ENCODE measurements at regions not wholly inside any gene's neighbourhood (a gene's known extent, or its start where the extent isn't known, plus 50 kb on each side); places are given as distances from the start of the nearest gene placed in this dataset.

GRCh38 chr7:117929237-117929636, 56.0 kb upstream of the CTTNBP2 start:
- Histone ChIP-seq H3K4me1 (ENCODE audit: control insufficient read depth, low read depth, low read length) (no peaks in the 10 kb centered on the region), H3K9ac (ENCODE audit: low read length) (no peak overlapping the region), H4K5ac (ENCODE audit: low read length) (no peak overlapping the region), H2BK15ac (replicated peaks; ENCODE audit: low read depth) (no peak overlapping the region), H3K18ac (ENCODE audit: low read length) (no peak overlapping the region), H3K36me3 (ENCODE audit: control insufficient read depth, insufficient read depth, low read length) (no peaks in the 10 kb centered on the region), H3K27ac (ENCODE audit: low read depth, low read length) (no peak overlapping the region), H4K8ac (ENCODE audit: low read depth, low read length) (no peak overlapping the region), H3K56ac (ENCODE audit: low read length) (no peak overlapping the region), H2BK5ac (ENCODE audit: low read length) (no peak overlapping the region), H3K79me1 (ENCODE audit: low read length) (no peaks in the 10 kb centered on the region), H3K4me2 (ENCODE audit: low read length) (no peak overlapping the region), H3K23ac (ENCODE audit: low read length) (no peak overlapping the region), H3K4ac (ENCODE audit: low read depth, low read length) (no peak overlapping the region), H2AK5ac (ENCODE audit: low read length) (no peak overlapping the region), H3K79me2 (ENCODE audit: control insufficient read depth, insufficient read depth, low read length) (no peaks in the 10 kb centered on the region), H2BK120ac (ENCODE audit: low read depth, low read length) (no peak overlapping the region), H3K4me3 (ENCODE audit: low read length) (no peak overlapping the region), H3K27me3 (ENCODE audit: insufficient read depth, low read length, poor library complexity) (no peaks in the 10 kb centered on the region)
- no peak for DNase-seq

DNA sequence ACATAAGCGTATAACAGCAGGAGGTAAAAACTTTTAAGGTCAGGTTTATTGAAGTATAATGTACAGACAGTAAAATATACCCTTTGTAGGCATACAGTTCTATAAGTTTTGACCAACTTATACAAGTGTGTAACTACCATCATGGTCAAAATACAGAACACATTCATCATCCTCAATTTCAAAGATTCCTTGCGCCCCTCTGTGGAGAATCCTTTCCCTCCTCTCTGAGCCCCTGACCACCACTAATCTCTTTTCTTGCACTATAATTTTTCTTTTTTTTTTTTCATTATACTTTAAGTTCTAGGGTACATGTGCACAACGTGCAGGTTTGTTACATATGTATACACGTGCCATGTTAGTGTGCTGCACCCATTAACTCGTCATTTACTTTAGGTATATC, 58.1 kb upstream of the CTTNBP2 start:
- Histone ChIP-seq H3K27ac (ENCODE audit: low read depth, low read length) (no peak overlapping the region), H3K27me3 (ENCODE audit: insufficient read depth, low read length, poor library complexity) (no peaks in the 10 kb centered on the region), H3K4me2 (ENCODE audit: low read length) (no peak overlapping the region), H3K4me1 (ENCODE audit: control insufficient read depth, low read depth, low read length) (no peaks in the 10 kb centered on the region), H3K9ac (ENCODE audit: low read length) (no peak overlapping the region), H2BK120ac (ENCODE audit: low read depth, low read length) (no peak overlapping the region), H3K79me1 (ENCODE audit: low read length) (no peaks in the 10 kb centered on the region), H2BK5ac (ENCODE audit: low read length) (no peak overlapping the region), H3K4me3 (ENCODE audit: low read length) (no peak overlapping the region), H3K36me3 (ENCODE audit: control insufficient read depth, insufficient read depth, low read length) (no peaks in the 10 kb centered on the region), H4K5ac (ENCODE audit: low read length) (no peak overlapping the region), H3K23ac (ENCODE audit: low read length) (no peak overlapping the region), H3K4ac (ENCODE audit: low read depth, low read length) (no peak overlapping the region), H4K8ac (ENCODE audit: low read depth, low read length) (no peak overlapping the region), H2BK15ac (replicated peaks; ENCODE audit: low read depth) (no peak overlapping the region), H3K79me2 (ENCODE audit: control insufficient read depth, insufficient read depth, low read length) (no peaks in the 10 kb centered on the region), H3K56ac (ENCODE audit: low read length) (no peak overlapping the region), H3K18ac (ENCODE audit: low read length) (no peak overlapping the region), H2AK5ac (ENCODE audit: low read length) (no peak overlapping the region)
- WGBS (ENCODE audit: extremely low coverage, insufficient coverage, low lambda C conversion rate): no CpG with 5 or more reads among the region's 5 CpGs
- DNase-seq: no peak

DNA sequence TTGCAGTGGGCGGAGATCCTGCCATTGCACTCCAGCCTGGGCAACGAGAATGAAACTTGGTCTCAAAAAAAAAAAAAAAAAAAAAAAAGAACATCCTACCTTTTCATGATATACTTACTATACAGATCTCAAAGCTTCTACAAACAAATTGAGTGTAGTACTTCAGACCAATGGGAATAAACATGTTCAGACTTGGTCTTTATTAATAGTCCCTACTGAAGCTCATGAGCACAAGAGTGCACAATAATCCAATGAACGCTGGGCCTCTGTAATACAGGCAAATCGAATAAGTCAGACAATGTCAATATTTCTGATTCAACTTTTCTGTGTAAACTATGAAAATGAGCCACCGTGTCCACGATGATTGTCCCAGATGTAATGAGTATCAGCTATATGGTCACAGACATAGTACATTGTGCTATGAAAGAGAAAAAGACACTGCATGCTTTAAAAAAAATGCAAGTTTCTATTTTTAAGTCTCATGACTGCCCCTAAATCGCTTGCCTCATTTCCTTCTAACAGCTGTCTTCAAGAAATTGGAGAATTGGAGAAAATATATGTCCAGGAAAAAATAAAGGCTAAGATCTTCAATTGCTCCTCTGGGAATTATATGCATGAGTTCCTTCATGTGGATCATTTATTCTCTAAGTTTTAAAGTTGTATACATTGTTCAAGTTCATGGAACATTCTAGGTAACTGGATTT, 64.0 kb upstream of the CTTNBP2 start:
- H2BK15ac ChIP-seq (replicated peaks; ENCODE audit: low read depth): no peak overlapping the region
- H3K79me2 ChIP-seq (ENCODE audit: control insufficient read depth, insufficient read depth, low read length): no peaks in the 10 kb centered on the region
- no peaks in the 10 kb centered on the region for H3K36me3 ChIP-seq (ENCODE audit: control insufficient read depth, insufficient read depth, low read length)
- no peak overlapping the region for H3K56ac ChIP-seq (ENCODE audit: low read length)
- no peak overlapping the region for H2BK120ac ChIP-seq (ENCODE audit: low read depth, low read length)
- no peak overlapping the region for H3K27ac ChIP-seq (ENCODE audit: low read depth, low read length)
- no peaks in the 10 kb centered on the region for H3K27me3 ChIP-seq (ENCODE audit: insufficient read depth, low read length, poor library complexity)
- H3K4me2 ChIP-seq (ENCODE audit: low read length): no peak overlapping the region
- no peak overlapping the region for H4K5ac ChIP-seq (ENCODE audit: low read length)
- DNase-seq: no peak
- H3K4me3 ChIP-seq (ENCODE audit: low read length): no peak overlapping the region
- H2AK5ac ChIP-seq (ENCODE audit: low read length): no peak overlapping the region
- H3K4me1 ChIP-seq (ENCODE audit: control insufficient read depth, low read depth, low read length): no peaks in the 10 kb centered on the region
- no peak overlapping the region for H3K4ac ChIP-seq (ENCODE audit: low read depth, low read length)
- no peak overlapping the region for H2BK5ac ChIP-seq (ENCODE audit: low read length)
- no peak overlapping the region for H3K9ac ChIP-seq (ENCODE audit: low read length)
- H3K23ac ChIP-seq (ENCODE audit: low read length): no peak overlapping the region
- WGBS (ENCODE audit: extremely low coverage, insufficient coverage, low lambda C conversion rate): no CpG with 5 or more reads among the region's 7 CpGs
- H3K79me1 ChIP-seq (ENCODE audit: low read length): no peaks in the 10 kb centered on the region
- no peak overlapping the region for H3K18ac ChIP-seq (ENCODE audit: low read length)
- no peak overlapping the region for H4K8ac ChIP-seq (ENCODE audit: low read depth, low read length)

GRCh38 chr7:117937753-117938483, 64.7 kb upstream of the CTTNBP2 start:
- no peak overlapping the region for H2BK5ac ChIP-seq (ENCODE audit: low read length)
- no peak overlapping the region for H3K4ac ChIP-seq (ENCODE audit: low read depth, low read length)
- H3K36me3 ChIP-seq (ENCODE audit: control insufficient read depth, insufficient read depth, low read length): no peaks in the 10 kb centered on the region
- no peaks in the 10 kb centered on the region for H3K4me1 ChIP-seq (ENCODE audit: control insufficient read depth, low read depth, low read length)
- H2BK120ac ChIP-seq (ENCODE audit: low read depth, low read length): no peak overlapping the region
- no peaks in the 10 kb centered on the region for H3K27me3 ChIP-seq (ENCODE audit: insufficient read depth, low read length, poor library complexity)
- no peak overlapping the region for H3K56ac ChIP-seq (ENCODE audit: low read length)
- H3K27ac ChIP-seq (ENCODE audit: low read depth, low read length): no peak overlapping the region
- no peak overlapping the region for H3K4me2 ChIP-seq (ENCODE audit: low read length)
- no peak overlapping the region for H4K8ac ChIP-seq (ENCODE audit: low read depth, low read length)
- H3K9ac ChIP-seq (ENCODE audit: low read length): no peak overlapping the region
- no peaks in the 10 kb centered on the region for H3K79me1 ChIP-seq (ENCODE audit: low read length)
- no peak overlapping the region for H2AK5ac ChIP-seq (ENCODE audit: low read length)
- no peak overlapping the region for H3K23ac ChIP-seq (ENCODE audit: low read length)
- no peak overlapping the region for H3K18ac ChIP-seq (ENCODE audit: low read length)
- DNase-seq: no peak
- no CpG with 5 or more reads among the region's 2 CpGs for WGBS (ENCODE audit: extremely low coverage, insufficient coverage, low lambda C conversion rate)
- no peaks in the 10 kb centered on the region for H3K79me2 ChIP-seq (ENCODE audit: control insufficient read depth, insufficient read depth, low read length)
- H2BK15ac ChIP-seq (replicated peaks; ENCODE audit: low read depth): no peak overlapping the region
- no peak overlapping the region for H4K5ac ChIP-seq (ENCODE audit: low read length)
- H3K4me3 ChIP-seq (ENCODE audit: low read length): no peak overlapping the region

GRCh38 chr7:117941138-117941810, 68.0 kb upstream of the CTTNBP2 start:
- peak; percentile 32 for DNase-seq

More at GRCh38 chr7:117941138-117941810, 68.0 kb upstream of the CTTNBP2 start:
- Histone ChIP-seq H3K56ac (ENCODE audit: low read length) (no peak overlapping the region), H3K79me2 (ENCODE audit: control insufficient read depth, insufficient read depth, low read length) (no peaks in the 10 kb centered on the region), H4K8ac (ENCODE audit: low read depth, low read length) (no peak overlapping the region), H3K36me3 (ENCODE audit: control insufficient read depth, insufficient read depth, low read length) (no peaks in the 10 kb centered on the region), H4K5ac (ENCODE audit: low read length) (no peak overlapping the region), H3K4me1 (ENCODE audit: control insufficient read depth, low read depth, low read length) (no peaks in the 10 kb centered on the region), H3K4me3 (ENCODE audit: low read length) (no peak overlapping the region), H2BK120ac (ENCODE audit: low read depth, low read length) (no peak overlapping the region), H3K18ac (ENCODE audit: low read length) (no peak overlapping the region), H3K4ac (ENCODE audit: low read depth, low read length) (no peak overlapping the region), H3K27ac (ENCODE audit: low read depth, low read length) (no peak overlapping the region), H3K4me2 (ENCODE audit: low read length) (no peak overlapping the region), H2BK5ac (ENCODE audit: low read length) (no peak overlapping the region), H2BK15ac (replicated peaks; ENCODE audit: low read depth) (no peak overlapping the region), H2AK5ac (ENCODE audit: low read length) (no peak overlapping the region), H3K79me1 (ENCODE audit: low read length) (no peaks in the 10 kb centered on the region), H3K27me3 (ENCODE audit: insufficient read depth, low read length, poor library complexity) (no peaks in the 10 kb centered on the region), H3K23ac (ENCODE audit: low read length) (no peak overlapping the region), H3K9ac (ENCODE audit: low read length) (no peak overlapping the region)
- no CpG with 5 or more reads among the region's 4 CpGs for WGBS (ENCODE audit: extremely low coverage, insufficient coverage, low lambda C conversion rate)

All from mesendoderm (in vitro differentiated cells).